SK-N-DZ (cell line): ENCODE measurements at regions not wholly inside any gene's neighbourhood (a gene's known extent, or its start where the extent isn't known, plus 50 kb on each side); places are given as distances from the start of the nearest gene placed in this dataset.

Experiments
- DNase-seq: peaks from one replicate; pipeline ENCODE4 v3.0.0-alpha.2; 2015; ENCODE audit warnings: low spot score

- no peak for DNase-seq
These were observed 216.3 kb downstream of the CETN3 start for GRCh38 chr5:90193185-90193822.

- peak; percentile 92 for DNase-seq
These were observed 218.1 kb downstream of the CETN3 start for GRCh38 chr5:90191352-90192045.

GRCh38 chr5:90185897-90186468 lies 223.6 kb downstream of the CETN3 start:
- DNase-seq: no peak

GRCh38 chr5:90184764-90185163 lies 224.8 kb downstream of the CETN3 start:
- no peak for DNase-seq

- DNase-seq: no peak
These were observed 226.8 kb downstream of the CETN3 start for GRCh38 chr5:90182726-90183125.

GRCh38 chr5:90174236-90174635 lies 235.3 kb downstream of the CETN3 start:
- no peak for DNase-seq

GRCh38 chr5:90173299-90174030 lies 236.1 kb downstream of the CETN3 start:
- DNase-seq: no peak

GRCh38 chr5:90171466-90171865 lies 238.1 kb downstream of the CETN3 start:
- no peak for DNase-seq

- DNase-seq: peak; percentile 54
These were observed 239.3 kb downstream of the CETN3 start for GRCh38 chr5:90170261-90170660.

GRCh38 chr5:90169078-90169477 lies 240.5 kb downstream of the CETN3 start:
- DNase-seq: no peak

- no peak for DNase-seq
These were observed 241.2 kb downstream of the CETN3 start for GRCh38 chr5:90168399-90168798.

- no peak for DNase-seq
These were observed 242.7 kb downstream of the CETN3 start for GRCh38 chr5:90166816-90167215.

GRCh38 chr5:90162324-90162723 lies 247.2 kb downstream of the CETN3 start:
- no peak for DNase-seq

- no peak for DNase-seq
These were observed 248.1 kb downstream of the CETN3 start for GRCh38 chr5:90161414-90161813.

- no peak for DNase-seq
These were observed 251.4 kb downstream of the CETN3 start for GRCh38 chr5:90158131-90158530.

- no peak for DNase-seq
These were observed 256.5 kb downstream of the CETN3 start for GRCh38 chr5:90153031-90153430.

GRCh38 chr5:90144625-90145327 lies 264.8 kb downstream of the CETN3 start:
- DNase-seq: no peak

GRCh38 chr5:90142541-90142940 lies 267.0 kb downstream of the CETN3 start:
- DNase-seq: no peak

GRCh38 chr5:90141984-90142383 lies 267.6 kb downstream of the CETN3 start:
- no peak for DNase-seq

GRCh38 chr5:90136952-90137528 lies 272.5 kb downstream of the CETN3 start:
- no peak for DNase-seq

GRCh38 chr5:90135779-90136378 lies 273.7 kb downstream of the CETN3 start:
- DNase-seq: peak; percentile 14
